ENCODE measurements at regions not wholly inside any gene's neighbourhood (a gene's known extent, or its start where the extent isn't known, plus 50 kb on each side); places are given as distances from the start of the nearest gene placed in this dataset.

- TF ChIP-seq CTCF (IDR thresholded peaks at IDR 0.05) (no peak), POLR2A (IDR thresholded peaks at IDR 0.05) (no peak)
Observed at GRCh38 chr6:98670045-98670746, 164.2 kb upstream of the POU3F2 start.

All from testis (tissue), 2 donors.